ENCODE measurements at regions not wholly inside any gene's neighbourhood (a gene's known extent, or its start where the extent isn't known, plus 50 kb on each side); places are given as distances from the start of the nearest gene placed in this dataset.

DNA sequence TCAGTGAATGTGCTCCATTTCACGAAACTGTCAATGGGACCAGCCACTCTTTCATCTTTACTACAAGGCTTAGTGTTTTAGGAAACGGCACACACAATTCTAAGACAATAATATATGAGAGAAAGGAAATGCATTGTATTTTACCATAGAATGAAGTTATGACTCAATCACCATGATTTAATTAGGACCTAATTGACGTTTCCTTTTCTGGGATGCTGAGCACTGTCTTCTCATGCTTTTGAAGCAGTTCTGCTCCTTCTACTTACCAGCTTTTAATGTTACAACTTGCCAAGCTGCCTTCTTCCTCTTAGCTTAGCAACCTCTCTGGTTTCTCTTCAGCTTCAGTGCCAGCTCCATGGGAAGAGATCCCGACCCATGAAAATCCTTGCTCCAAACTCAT, 94.3 kb upstream of the SERPINE2 start:
- Histone ChIP-seq H3K56ac (ENCODE audit: insufficient read length, low read depth, low read length) (no peak overlapping the region), H2AFZ (ENCODE audit: low read length) (no peak overlapping the region), H2BK20ac (ENCODE audit: low read depth, low read length, poor library complexity, severe bottlenecking) (no peak overlapping the region), H2AK5ac (ENCODE audit: insufficient read length, low read length) (no peak overlapping the region), H2BK5ac (ENCODE audit: insufficient read length, low read length) (no peak overlapping the region), H3K23me2 (ENCODE audit: insufficient read length, low read depth, low read length, poor library complexity, severe bottlenecking) (no peaks in the 10 kb centered on the region), H2BK15ac (ENCODE audit: low read depth, low read length) (no peak overlapping the region), H4K20me1 (ENCODE audit: control insufficient read depth, insufficient read depth, insufficient read length) (no peaks in the 10 kb centered on the region), H3K9ac (ENCODE audit: extremely low read depth, insufficient read length, low read length) (no peak overlapping the region), H3K4me1 (ENCODE audit: insufficient read depth, low read length) (no peaks in the 10 kb centered on the region), H3T11ph (ENCODE audit: low read length) (no peak overlapping the region), H3K27ac (ENCODE audit: insufficient read length, low read depth, low read length) (no peak overlapping the region), H4K5ac (ENCODE audit: insufficient read length, low read depth, low read length) (no peak overlapping the region), H2BK120ac (ENCODE audit: low read depth, low read length, poor library complexity, severe bottlenecking) (no peak overlapping the region), H4K8ac (replicated peaks; ENCODE audit: insufficient read length, low read depth, low read length) (no peak overlapping the region), H3K27me3 (ENCODE audit: insufficient read depth, low read length) (no peaks in the 10 kb centered on the region), H3K79me2 (ENCODE audit: insufficient read depth, low read length) (no peaks in the 10 kb centered on the region), H3K14ac (ENCODE audit: insufficient read depth, low read length) (no peak overlapping the region), H2BK12ac (ENCODE audit: insufficient read length, low read depth, low read length) (no peak overlapping the region), H3K18ac (ENCODE audit: insufficient read length, low read depth, low read length) (no peak overlapping the region), H3K4ac (ENCODE audit: low read depth, low read length) (no peak overlapping the region), H3K79me1 (ENCODE audit: insufficient read depth, low read depth, low read length, poor library complexity, severe bottlenecking) (no peaks in the 10 kb centered on the region), H3K9me3 (ENCODE audit: control insufficient read depth, low read depth, low read length) (no peaks in the 10 kb centered on the region), H3K23ac (ENCODE audit: insufficient read length, low read depth, low read length) (no peak overlapping the region), H3K4me2 (ENCODE audit: insufficient read depth, insufficient read length, low read length) (no peak overlapping the region), H4K91ac (ENCODE audit: insufficient read length, low read depth, low read length) (no peak overlapping the region)
- H3K27ac Mint-ChIP-seq = no peak overlapping the region; a peak in 1 of 7 replicates
- WGBS (ENCODE audit: extremely low coverage, insufficient read length, low lambda C conversion rate) = no CpG with 5 or more reads among the region's 4 CpGs
- DNase-seq = no peak
- peaks cover 1% of the 10 kb centered on the region for H3K27me3 Mint-ChIP-seq (ENCODE audit: low read depth)
- H3K4me3 Mint-ChIP-seq = no peak overlapping the region
- H3K4me1 Mint-ChIP-seq = 0 out of 4 replicates have a peak, but pooled peaks cover 0 to 2% of the 10 kb centered on the region in 2 experiments
- no peaks in the 10 kb centered on the region for H3K9me3 Mint-ChIP-seq
- H3K36me3 Mint-ChIP-seq (ENCODE audit: insufficient read depth in 1 of 3, low read depth in 3 of 3) = no peaks in the 10 kb centered on the region
- TF ChIP-seq CTCF (conservative IDR thresholded peaks at IDR 0.05) = no peak

All from H9 (cell line).